ENCODE measurements at regions not wholly inside any gene's neighbourhood (a gene's known extent, or its start where the extent isn't known, plus 50 kb on each side); places are given as distances from the start of the nearest gene placed in this dataset.

DNA sequence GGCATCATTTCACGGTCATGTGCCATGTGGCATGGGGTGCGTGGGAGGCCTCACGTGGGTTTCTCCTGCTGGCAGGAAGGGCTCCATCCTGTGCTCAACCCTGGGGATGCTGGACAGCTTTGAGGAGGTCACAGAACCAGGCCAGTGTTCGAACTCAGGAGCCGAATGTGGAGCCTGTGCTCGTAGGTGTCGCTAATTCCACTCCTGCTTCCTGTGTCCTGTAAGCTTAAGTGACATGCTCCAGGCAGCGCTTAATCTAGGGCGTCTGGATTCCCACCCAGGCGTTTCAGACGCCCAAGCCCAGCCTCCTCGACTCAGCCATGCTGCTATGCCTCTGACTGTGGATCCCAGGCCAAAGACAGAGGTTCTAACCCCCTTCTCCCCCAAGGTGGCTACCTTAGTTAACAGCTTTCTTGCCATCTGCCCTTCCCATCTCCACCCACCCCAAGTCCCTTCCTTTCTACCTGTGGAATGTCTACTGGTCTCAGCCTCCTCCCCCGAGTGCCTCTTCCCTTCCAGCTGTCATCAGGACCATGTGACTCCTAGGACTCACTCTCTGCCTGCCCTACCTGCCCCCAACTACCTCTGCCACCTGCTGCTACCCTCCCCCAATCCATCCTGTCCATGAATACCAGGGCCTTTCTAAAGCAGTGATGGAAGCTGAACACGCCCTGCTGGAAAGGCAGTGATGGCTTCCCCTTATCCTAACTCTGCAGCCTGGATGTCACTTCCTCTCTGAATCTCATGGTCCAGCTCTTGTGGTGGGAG is 255.1 kb downstream of the CDH26 start:
- Histone ChIP-seq H3K4me3 (ENCODE audit: low read depth, low read length) (no peak overlapping the region), H3K27ac (no peak overlapping the region), H3K27me3 (replicated peaks) (no peaks in the 10 kb centered on the region), H3K36me3 (replicated peaks) (no peaks in the 10 kb centered on the region)
- DNase-seq, result no peak
- TF ChIP-seq, protein P1, sequence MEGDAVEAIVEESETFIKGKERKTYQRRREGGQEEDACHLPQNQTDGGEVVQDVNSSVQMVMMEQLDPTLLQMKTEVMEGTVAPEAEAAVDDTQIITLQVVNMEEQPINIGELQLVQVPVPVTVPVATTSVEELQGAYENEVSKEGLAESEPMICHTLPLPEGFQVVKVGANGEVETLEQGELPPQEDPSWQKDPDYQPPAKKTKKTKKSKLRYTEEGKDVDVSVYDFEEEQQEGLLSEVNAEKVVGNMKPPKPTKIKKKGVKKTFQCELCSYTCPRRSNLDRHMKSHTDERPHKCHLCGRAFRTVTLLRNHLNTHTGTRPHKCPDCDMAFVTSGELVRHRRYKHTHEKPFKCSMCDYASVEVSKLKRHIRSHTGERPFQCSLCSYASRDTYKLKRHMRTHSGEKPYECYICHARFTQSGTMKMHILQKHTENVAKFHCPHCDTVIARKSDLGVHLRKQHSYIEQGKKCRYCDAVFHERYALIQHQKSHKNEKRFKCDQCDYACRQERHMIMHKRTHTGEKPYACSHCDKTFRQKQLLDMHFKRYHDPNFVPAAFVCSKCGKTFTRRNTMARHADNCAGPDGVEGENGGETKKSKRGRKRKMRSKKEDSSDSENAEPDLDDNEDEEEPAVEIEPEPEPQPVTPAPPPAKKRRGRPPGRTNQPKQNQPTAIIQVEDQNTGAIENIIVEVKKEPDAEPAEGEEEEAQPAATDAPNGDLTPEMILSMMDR (IDR thresholded peaks at IDR 0.05; ENCODE audit: low read depth, low read length, missing control alignments), result no peak
- in situ Hi-C loops (cut with HindIII; ENCODE audit: low pct_ligation_motif_present, low sequenced_read_pairs), result no loop called here

DNA sequence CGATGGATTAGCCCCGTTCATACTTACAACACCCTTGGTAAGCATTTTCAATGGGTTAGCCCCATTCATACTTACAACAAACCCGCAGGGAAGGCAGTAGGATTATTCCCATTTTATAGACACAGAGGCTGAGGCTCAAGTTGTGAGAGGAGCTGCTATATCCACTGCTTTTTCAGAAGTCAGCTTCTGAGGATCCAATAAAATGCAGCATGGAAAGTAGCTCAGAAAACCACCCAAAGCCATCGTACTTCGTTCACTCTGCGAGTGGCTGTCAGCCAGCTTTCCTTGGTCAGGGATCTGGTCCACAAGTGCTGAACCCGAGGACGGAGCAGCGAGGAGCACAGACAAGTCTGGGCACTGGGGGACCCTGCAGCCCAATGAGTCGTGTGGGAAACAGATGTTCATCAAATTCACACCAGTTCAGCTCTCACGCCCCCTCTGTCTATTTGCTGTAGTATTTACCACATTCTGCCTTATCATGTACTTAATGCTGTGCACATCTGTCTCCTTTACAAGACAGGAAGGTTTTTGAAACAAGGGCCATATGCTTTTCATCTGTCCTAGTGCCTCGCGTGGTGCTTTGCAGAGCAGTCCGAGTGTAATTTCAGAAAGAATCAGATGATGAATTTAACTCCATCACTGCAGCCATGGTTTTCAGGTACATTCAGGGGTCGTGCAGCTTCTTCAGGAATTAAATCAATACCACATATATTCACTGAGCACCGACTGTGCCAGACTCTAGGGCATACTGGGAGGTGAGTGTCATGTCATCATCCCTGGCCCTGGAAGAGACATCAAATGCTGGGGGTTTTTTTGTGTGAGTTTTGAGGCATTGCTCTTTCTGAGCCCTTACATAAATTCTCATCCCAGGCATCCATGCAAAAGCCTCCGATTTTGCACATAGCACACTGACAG is 256.9 kb downstream of the CDH26 start:
- Histone ChIP-seq H3K36me3 (replicated peaks) (no peaks in the 10 kb centered on the region), H3K27me3 (replicated peaks) (no peaks in the 10 kb centered on the region), H3K4me3 (ENCODE audit: low read depth, low read length) (no peak overlapping the region), H3K27ac (no peak overlapping the region)
- in situ Hi-C loops (cut with HindIII; ENCODE audit: low pct_ligation_motif_present, low sequenced_read_pairs), result no loop called here
- no peak for DNase-seq
- TF ChIP-seq, protein P1 (IDR thresholded peaks at IDR 0.05; ENCODE audit: low read depth, low read length, missing control alignments), result no peak

DNA sequence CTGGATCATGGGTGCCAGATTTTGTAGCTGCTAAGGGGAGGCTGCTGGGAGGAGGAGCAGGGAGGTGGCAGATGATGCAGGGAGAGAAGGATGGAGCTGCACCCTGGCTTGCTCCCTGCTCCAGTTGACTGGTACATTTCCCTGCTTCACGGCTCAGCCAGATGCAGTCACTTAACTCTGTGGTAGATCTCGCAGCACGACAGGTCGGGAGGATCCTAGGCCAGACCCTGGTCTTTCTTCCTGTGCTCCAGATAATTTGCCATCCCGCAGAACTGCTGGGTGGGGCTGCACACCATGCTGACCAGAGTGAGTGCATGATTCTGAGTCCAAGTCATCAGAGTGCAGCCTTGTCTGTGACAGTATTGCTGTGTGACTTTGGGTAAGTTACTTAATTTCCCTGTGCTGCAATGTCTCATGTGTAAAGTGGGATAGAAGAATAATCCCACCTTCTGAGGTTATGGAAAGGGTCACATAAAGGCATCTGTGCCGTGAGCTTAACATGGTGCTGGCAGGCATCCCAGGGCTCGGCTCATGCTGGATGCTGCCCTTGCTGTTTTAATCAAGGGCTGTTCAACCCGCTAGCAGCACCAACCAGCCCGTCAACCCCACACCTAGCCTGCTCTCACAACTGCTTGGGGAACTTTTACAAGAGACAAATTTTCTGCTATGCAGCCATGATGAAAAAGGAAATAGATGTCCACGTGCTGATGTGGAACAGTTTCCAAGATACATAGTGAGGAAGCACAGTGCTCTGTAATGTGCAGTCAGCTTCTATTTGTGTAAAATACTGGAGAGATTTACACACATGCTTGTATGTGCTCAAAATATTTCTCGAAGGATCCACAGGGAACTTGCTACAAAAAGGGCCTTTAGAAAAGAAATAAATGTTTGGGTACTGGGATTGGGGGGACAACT is 257.9 kb downstream of the CDH26 start:
- Histone ChIP-seq H3K27me3 (replicated peaks) (no peaks in the 10 kb centered on the region), H3K36me3 (replicated peaks) (no peaks in the 10 kb centered on the region), H3K27ac (no peak overlapping the region), H3K4me3 (ENCODE audit: low read depth, low read length) (no peak overlapping the region)
- in situ Hi-C loops (cut with HindIII; ENCODE audit: low pct_ligation_motif_present, low sequenced_read_pairs), result no loop called here
- no peak for DNase-seq
- TF ChIP-seq, protein P1 (IDR thresholded peaks at IDR 0.05; ENCODE audit: low read depth, low read length, missing control alignments), result no peak

DNA sequence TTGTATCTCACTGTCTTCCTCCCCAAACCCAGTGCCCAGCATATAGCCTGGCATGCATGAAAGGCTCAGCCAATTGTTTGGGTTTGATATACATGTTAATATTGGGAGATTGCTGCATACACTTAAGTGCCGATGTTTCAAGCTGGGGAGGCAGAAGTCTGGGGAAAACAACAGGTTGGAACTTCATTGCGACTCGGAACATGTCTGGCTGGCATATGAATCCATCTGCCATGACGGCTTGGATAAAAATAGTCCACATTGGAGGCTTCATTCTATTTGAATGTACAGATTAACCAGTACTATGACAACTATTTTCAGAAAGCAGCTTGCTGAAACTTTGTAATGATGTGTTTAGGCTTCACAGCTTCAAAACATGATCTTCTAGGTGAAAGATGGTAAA is 261.0 kb downstream of the CDH26 start:
- H3K27ac ChIP-seq, result no peak overlapping the region
- H3K36me3 ChIP-seq (replicated peaks), result no peaks in the 10 kb centered on the region
- DNase-seq, result no peak
- H3K4me3 ChIP-seq (ENCODE audit: low read depth, low read length), result no peak overlapping the region
- in situ Hi-C loops (cut with HindIII; ENCODE audit: low pct_ligation_motif_present, low sequenced_read_pairs), result no loop called here
- TF ChIP-seq, protein P1 (IDR thresholded peaks at IDR 0.05; ENCODE audit: low read depth, low read length, missing control alignments), result no peak
- H3K27me3 ChIP-seq (replicated peaks), result no peaks in the 10 kb centered on the region

DNA sequence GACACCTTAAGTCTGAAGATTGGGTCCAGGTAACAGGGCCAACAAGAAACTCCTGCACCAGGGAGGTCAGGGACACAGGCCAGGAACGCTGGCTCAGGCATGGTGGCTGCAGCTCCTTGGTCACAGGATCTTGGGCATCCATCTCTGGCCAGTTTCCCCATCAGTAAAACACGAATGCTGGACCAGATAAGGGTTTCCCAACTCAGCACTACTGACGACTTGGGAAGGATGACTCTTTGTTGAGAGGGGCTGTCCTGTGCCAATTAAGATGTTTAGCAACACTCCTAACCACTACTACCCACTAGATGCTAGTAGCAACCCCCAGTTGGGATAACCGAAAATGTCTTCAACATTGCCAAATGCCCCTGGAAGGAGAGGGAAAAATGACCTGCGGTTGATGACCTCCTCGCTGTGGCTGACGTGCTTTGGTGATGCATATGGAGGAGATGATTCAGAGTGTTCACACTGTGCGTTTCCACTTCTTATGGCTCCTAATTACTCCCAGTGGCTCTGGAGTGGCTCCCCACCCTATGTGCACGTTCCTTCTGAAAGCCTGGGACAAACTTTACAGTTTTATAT is 261.9 kb downstream of the CDH26 start:
- no peak for DNase-seq
- H3K27me3 ChIP-seq (replicated peaks), result no peaks in the 10 kb centered on the region
- TF ChIP-seq, protein P1 (IDR thresholded peaks at IDR 0.05; ENCODE audit: low read depth, low read length, missing control alignments), result no peak
- H3K27ac ChIP-seq, result no peak overlapping the region
- H3K36me3 ChIP-seq (replicated peaks), result no peaks in the 10 kb centered on the region
- in situ Hi-C loops (cut with HindIII; ENCODE audit: low pct_ligation_motif_present, low sequenced_read_pairs), result no loop called here
- H3K4me3 ChIP-seq (ENCODE audit: low read depth, low read length), result no peak overlapping the region
